ENCODE measurements at regions not wholly inside any gene's neighbourhood (a gene's known extent, or its start where the extent isn't known, plus 50 kb on each side); places are given as distances from the start of the nearest gene placed in this dataset.

GRCh38 chr3:117346901-117347300 lies 637.3 kb downstream of the TUSC7 start:
- no peak for TF ChIP-seq CTCF (IDR thresholded peaks at IDR 0.05)
- TF ChIP-seq POLR2A (IDR thresholded peaks at IDR 0.05), result no peak
- 38% methylated on average over 3 of the region's 3 CpGs for WGBS (ENCODE audit: insufficient coverage, low coverage, low lambda C conversion rate, missing lambda C conversion rate)
- DNase-seq, result no peak
- H3K27me3 ChIP-seq, result no peaks in the 10 kb centered on the region
- no peaks in the 10 kb centered on the region for H3K9me3 ChIP-seq
- intact Hi-C loops (cut with DNase I), result no loop called here
- no peak overlapping the region for H3K4me3 ChIP-seq
- ATAC-seq, result no peak
- H3K36me3 ChIP-seq, result no peaks in the 10 kb centered on the region
- H3K4me1 ChIP-seq, result no peaks in the 10 kb centered on the region
- no peak overlapping the region for H3K27ac ChIP-seq

- Histone ChIP-seq H3K36me3 (no peaks in the 10 kb centered on the region), H3K4me1 (no peaks in the 10 kb centered on the region), H3K4me3 (no peak overlapping the region), H3K9me3 (no peaks in the 10 kb centered on the region), H3K27me3 (no peaks in the 10 kb centered on the region), H3K27ac (no peak overlapping the region)
- 83% methylated on average over 1 of the region's 1 CpG for WGBS (ENCODE audit: insufficient coverage, low coverage, low lambda C conversion rate, missing lambda C conversion rate)
- TF ChIP-seq POLR2A (IDR thresholded peaks at IDR 0.05) (no peak), CTCF (IDR thresholded peaks at IDR 0.05) (no peak)
- ATAC-seq (no peak), DNase-seq (no peak)
- intact Hi-C loops (cut with DNase I), result no loop called here
Observed at GRCh38 chr3:117348884-117349283, 639.3 kb downstream of the TUSC7 start.

GRCh38 chr3:117349566-117349965 lies 640.0 kb downstream of the TUSC7 start:
- TF ChIP-seq POLR2A (IDR thresholded peaks at IDR 0.05), result no peak
- TF ChIP-seq CTCF (IDR thresholded peaks at IDR 0.05), result no peak
- no peak overlapping the region for H3K27ac ChIP-seq
- H3K27me3 ChIP-seq, result no peaks in the 10 kb centered on the region
- WGBS (ENCODE audit: insufficient coverage, low coverage, low lambda C conversion rate, missing lambda C conversion rate), result 100% methylated on average over 1 of the region's 1 CpG
- H3K4me1 ChIP-seq, result no peaks in the 10 kb centered on the region
- H3K36me3 ChIP-seq, result no peaks in the 10 kb centered on the region
- no peak for DNase-seq
- no peak overlapping the region for H3K4me3 ChIP-seq
- no peaks in the 10 kb centered on the region for H3K9me3 ChIP-seq
- intact Hi-C loops (cut with DNase I), result no loop called here
- ATAC-seq, result no peak

GRCh38 chr3:117350371-117350770 lies 640.8 kb downstream of the TUSC7 start:
- DNase-seq, result no peak

More at GRCh38 chr3:117350371-117350770, 640.8 kb downstream of the TUSC7 start:
- WGBS (ENCODE audit: insufficient coverage, low coverage, low lambda C conversion rate, missing lambda C conversion rate), result 41% methylated on average over 3 of the region's 3 CpGs
- Histone ChIP-seq H3K36me3 (no peaks in the 10 kb centered on the region), H3K27me3 (no peaks in the 10 kb centered on the region), H3K4me1 (no peaks in the 10 kb centered on the region), H3K9me3 (no peaks in the 10 kb centered on the region), H3K27ac (no peak overlapping the region), H3K4me3 (no peak overlapping the region)
- no peak for TF ChIP-seq CTCF (IDR thresholded peaks at IDR 0.05)
- TF ChIP-seq POLR2A (IDR thresholded peaks at IDR 0.05), result no peak
- no peak for ATAC-seq
- intact Hi-C loops (cut with DNase I), result no loop called here

All from right lobe of liver (tissue), 6 donors.